ENCODE measurements at regions not wholly inside any gene's neighbourhood (a gene's known extent, or its start where the extent isn't known, plus 50 kb on each side); places are given as distances from the start of the nearest gene placed in this dataset.
"Not testable (repeated sequence)": the region's sequence is repeated elsewhere in the genome, so short reads cannot be mapped to it uniquely, and the experiment has no call there.

DNA sequence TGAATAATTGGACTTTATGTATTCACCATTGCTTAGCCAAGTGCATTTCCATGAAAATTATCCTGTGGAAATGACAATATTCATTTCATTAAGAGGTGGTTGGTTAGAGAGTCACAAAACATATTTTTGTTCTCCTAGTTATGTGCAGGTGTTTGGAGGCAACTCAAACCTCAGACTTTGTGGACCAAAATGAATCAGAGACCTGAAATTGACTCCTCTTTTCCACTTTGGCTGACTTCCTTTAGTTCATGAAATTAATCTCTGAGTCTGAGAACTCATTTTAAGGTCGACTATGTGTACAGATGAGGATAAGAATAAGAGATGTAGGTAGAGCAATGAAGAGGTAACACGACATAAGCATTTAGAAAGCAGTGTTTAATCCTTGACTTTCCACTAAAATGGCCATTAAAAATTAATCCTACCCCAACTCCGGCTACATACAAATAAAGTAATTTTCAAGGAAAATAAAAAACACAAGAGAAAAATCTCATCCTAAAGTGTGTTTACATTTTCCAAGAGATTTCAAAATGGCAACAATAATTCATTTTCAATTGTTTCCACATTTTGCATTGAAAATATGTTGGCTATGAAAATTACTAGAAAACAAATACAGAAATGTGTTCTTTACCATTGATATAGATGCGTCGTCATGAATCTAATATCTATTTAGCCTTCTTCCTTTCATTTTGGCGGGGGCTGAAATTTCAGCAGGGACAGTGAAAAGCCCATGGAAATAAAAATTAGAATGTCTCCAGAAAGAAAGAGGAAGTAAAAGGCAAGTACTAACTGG, 185.4 kb upstream of the CSNK1A1L start:
- DNase-seq: no peak

DNA sequence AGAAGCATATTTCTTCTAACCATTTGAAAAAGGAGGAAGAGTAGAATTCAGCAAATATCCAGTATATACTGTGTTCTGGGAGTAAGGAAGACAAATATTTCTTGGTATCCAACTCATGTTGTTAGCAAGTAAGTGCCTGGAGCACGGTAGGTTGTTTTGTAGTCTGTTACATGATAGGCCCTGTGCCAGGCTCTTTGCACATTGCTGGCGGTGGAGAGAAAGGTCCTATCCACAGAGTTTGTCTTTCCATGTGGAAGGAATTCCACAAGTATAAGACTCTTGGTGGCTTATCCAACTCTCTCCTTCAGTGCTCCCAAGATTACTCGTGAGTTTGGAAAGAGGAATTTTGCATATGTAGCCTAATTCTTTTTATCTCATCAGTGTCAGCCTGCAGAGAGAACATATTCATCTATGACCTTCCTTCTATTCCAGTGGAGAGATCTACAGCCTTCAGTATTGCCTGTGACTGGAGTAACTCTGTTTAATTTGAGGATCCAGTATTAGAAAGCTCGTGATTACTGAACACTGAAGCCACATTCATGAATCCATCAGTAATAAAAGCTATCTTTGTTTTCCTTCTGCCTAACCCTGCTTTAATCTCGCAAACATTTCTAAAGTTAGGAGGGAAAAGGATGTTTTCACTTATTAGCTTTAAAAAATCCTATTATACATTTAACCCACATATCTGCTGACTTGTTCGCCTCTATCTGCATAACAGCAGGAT, 183.9 kb upstream of the CSNK1A1L start:
- no peak for DNase-seq

GRCh38 chr13:37288057-37288720, 182.7 kb upstream of the CSNK1A1L start:
- no peak for DNase-seq

GRCh38 chr13:37280231-37280630, 174.8 kb upstream of the CSNK1A1L start:
- DNase-seq: not testable (repeated sequence)

DNA sequence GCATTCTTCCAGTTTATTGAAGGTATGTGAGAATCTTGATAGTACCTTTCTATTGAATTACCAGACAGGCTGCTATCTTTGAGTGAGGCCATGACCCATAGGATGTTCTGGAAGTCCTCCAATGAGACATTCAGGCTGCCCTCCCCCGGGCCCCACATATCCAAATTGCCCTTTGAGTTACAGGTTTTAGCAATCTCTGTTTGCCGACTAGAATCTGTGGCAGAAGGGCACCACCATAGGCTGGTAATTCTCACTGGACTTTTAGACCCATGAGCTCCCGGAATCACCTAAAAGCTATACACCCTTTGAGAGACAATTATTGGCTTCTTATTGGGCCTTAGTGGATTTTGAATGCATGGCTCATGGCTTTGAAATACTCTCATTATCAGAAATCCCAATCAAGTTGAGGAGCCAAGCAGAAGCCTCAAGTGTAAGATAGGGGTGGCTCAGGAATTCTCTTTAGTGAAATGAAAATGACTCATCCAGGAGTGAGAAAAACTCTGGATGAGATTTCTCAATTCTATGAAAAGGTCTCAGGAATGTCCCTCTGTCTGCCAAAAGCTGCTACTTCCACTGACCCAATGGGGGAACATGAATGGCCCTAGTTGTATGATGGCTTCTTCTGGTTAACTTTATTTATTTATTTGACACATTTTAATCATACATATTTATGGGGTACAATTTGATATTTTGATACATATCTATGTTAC, 172.1 kb upstream of the CSNK1A1L start:
- DNase-seq: no peak

DNA sequence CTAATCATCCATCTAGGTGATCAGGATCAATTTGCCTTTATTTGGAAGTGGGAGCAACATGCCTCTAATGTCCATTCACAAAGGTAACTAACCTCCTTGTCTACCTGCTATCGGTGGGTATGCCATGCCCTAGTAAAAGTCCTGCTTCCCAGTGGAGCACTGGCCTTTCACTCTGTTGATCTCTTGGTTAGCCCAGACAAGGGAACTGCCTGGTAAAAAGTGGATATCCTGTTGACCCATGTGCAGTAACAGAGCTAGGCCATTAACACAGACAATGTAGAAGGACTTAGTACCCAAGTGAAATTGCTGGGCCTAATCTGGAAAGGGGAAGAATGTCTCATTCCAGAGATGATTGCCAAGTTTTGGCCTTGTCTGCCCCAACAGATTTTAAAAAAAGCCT, 171.5 kb upstream of the CSNK1A1L start:
- no peak for DNase-seq

- no peak for DNase-seq
Measured at GRCh38 chr13:37274569-37275497, 169.4 kb upstream of the CSNK1A1L start.

- DNase-seq: no peak
Measured at GRCh38 chr13:37273836-37274235, 168.4 kb upstream of the CSNK1A1L start.

DNA sequence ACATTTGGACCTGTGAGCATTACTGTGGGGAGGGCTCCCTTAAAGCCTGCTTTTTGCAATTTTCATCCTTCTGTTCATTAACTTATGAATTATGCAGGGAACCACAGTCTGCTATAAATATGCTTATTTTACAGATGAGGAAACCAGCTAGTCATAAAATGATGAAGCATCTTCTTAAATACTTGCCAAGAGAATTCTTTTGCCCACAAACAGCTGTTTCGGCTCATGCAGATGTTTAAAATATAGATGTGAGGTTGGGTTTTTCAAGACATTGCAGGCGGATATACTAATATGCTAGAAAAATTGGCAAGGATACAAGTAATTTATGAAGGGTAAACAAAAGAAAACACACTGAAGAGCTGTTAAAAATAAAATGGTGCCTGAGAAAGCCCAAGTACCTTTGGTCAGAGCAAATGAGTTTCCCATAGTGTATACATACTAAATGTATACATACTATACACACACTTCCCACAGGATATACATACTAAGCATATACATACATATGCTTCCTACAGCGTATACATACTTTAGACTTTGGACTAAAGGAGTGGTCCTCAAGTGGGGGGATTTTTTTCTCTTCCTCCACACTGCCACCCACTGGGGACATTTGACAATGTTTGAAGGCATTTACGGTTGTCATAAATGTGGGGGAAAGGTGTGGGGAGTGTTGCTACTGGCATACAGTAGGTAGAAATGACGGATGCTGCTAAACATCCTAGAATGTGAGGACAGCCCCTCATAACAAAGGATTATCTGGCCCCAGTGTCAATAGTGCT, 164.9 kb upstream of the CSNK1A1L start:
- DNase-seq: no peak

GRCh38 chr13:37263871-37264270, 158.4 kb upstream of the CSNK1A1L start:
- DNase-seq: no peak

DNA sequence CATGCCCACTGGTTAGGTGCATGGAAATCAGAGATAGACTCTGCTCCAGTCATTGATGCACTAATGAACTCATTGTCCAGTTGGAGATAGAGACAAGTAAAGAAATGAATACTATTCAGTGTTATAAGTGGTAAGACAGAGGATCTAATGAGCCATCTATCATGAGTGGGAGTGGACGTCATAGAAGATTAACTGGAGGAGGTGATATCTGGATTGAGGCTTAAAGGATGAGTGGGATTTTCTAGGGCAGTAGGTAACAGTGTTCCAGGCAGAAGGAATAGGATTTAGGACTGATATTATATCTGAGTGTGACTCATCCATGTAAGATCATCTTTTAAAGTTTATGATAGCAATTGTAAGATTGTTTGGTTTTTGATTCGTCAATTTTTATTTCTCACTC, 152.2 kb upstream of the CSNK1A1L start:
- DNase-seq: no peak

DNA sequence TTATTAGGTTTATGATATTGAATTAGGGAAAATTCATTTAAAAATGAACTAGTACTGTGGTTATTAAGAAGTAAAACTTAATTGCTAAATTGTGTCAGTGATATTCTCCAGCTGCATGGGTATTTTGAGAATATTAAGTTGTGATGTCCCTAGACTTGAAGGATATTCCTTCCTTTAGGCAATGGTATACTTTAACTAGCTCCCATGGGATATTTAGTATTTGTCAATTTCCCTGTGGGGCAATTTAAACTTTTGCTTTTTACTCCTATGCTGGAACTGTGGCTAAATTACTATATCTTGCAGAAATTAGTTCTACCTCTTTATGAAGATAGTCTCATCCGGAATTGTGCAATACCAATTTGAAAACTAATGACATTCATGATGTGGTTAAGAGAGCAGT, 151.6 kb upstream of the CSNK1A1L start:
- DNase-seq: no peak

DNA sequence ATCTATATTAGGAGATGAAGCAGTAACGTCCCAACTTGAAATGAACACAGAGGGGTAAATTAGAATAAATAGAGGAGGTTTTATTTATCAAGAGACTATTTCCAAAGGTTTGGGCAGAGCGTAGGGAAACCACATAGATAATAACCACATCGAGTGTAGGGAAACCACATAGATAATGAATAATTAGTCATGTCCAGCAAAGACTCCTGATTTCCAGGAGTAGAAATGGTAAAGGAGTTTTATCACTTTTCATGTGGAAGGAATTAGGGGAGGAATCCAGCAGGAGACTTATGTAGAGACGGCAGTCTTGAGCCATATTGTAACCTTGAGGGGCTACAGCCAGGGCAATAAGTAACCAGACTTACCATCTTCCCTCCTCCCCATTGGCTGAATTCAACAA, 136.3 kb upstream of the CSNK1A1L start:
- no peak for DNase-seq

DNA sequence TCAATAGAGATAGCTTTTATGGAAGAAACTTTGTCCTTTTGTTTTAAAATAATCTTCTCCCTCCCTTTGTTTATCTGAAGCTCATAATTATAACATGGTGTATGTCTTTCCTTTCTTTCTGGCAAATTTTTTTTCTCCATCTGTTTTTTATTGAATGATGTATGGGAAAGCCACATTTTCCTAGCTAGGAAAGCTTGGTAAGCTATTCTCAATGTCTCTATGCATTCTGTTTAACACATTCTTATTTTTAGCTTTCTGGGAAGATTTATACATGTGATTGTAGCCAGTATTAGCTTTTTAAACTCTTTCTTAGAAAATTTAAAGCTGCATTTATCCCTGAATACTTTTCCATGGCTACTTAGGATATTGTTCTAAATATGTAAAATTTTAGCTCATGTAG, 124.9 kb upstream of the CSNK1A1L start:
- no peak for DNase-seq

- no peak for DNase-seq
Measured at GRCh38 chr13:37229931-37230330, 124.5 kb upstream of the CSNK1A1L start.

DNA sequence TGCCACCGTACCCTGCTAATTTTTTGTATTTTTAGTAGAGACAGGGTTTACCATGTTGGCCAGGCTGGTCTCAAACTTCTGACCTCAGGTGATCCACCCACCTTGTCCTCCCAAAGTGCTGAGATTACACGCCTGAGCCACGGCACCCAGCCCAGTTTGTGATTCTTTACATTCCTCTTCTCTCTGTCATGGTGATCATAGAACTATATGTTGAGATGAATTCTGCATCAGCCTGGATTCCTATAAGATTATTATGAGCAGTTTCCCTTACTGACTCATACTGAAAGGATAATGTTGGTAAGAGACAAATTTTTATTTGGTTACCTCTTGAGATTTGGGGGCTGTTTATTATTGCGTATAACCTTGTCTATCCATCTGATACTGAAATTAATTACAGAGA, 121.5 kb upstream of the CSNK1A1L start:
- DNase-seq: no peak

- no peak for DNase-seq
Measured at GRCh38 chr13:37225414-37226070, 120.1 kb upstream of the CSNK1A1L start.

GRCh38 chr13:37216331-37216730, 110.9 kb upstream of the CSNK1A1L start:
- no peak for DNase-seq

GRCh38 chr13:37212826-37213225, 107.4 kb upstream of the CSNK1A1L start:
- DNase-seq: no peak

DNA sequence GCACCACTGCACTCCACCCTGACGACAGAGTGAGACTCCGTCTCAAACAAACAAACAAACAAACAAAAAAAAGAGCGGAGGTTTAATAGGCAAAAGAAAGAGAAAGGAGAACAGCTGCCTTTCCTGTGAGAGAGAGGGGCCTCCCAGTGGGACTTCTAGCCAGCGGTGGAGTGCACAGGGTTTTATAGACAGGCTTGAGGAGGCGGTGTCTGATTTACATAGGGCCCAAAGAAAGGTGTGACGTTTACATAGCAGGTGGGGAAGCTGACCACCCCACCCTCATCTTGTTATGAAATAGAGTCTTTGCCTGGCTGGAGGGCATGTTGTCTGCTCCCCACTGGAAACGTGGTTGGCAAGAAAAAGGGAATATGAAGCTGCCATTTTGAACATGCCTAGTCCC, 106.0 kb upstream of the CSNK1A1L start:
- DNase-seq: no peak

All from right forelimb (tissue), 1 donor.